Activated CD4-positive, alpha-beta T cell treated with anti-CD3 and anti-CD28 coated beads for 36 hours (primary cell): ENCODE measurements at regions not wholly inside any gene's neighbourhood (a gene's known extent, or its start where the extent isn't known, plus 50 kb on each side); places are given as distances from the start of the nearest gene placed in this dataset.

Experiments used
- ATAC-seq: fragments of 200-7000 bp; cut with Tn5 transposase; one replicate; pipeline ENCODE4 v1.10.0; 2021; ENCODE audit warnings: mild to moderate bottlenecking, moderate library complexity
- CTCF ChIA-PET: fragments of 350-600 bp; sonication (Branson Sonifier 250); formaldehyde crosslinking; loops from one replicate; lab custom pipeline; 2021; ENCODE audit warnings: antibody characterized with exemption; lab: Charles Lee
- POLR2A ChIA-PET: fragments of 350-600 bp; sonication (Branson Sonifier 250); formaldehyde crosslinking; loops from one replicate; lab custom pipeline; 2021; ENCODE audit warnings: antibody characterized with exemption, inconsistent platforms; lab: Charles Lee
- DNase-seq: peaks from one replicate; pipeline ENCODE4 v3.0.0-alpha.2; 2020
- H3K27ac Mint-ChIP-seq: one replicate; pipeline ENCODE4 v1.8.0; 2021; ENCODE audit warnings: mixed read lengths
- H3K27me3 Mint-ChIP-seq: one replicate; pipeline ENCODE4 v1.8.0; 2021; ENCODE audit warnings: mixed read lengths
- H3K36me3 Mint-ChIP-seq: one replicate; pipeline ENCODE4 v1.8.0; 2021; ENCODE audit warnings: low read depth, mixed read lengths
- H3K4me1 Mint-ChIP-seq: one replicate; pipeline ENCODE4 v1.8.0; 2021; ENCODE audit warnings: mixed read lengths
- H3K4me3 Mint-ChIP-seq: one replicate; pipeline ENCODE4 v1.8.0; 2021; ENCODE audit warnings: mild to moderate bottlenecking, moderate library complexity, mixed read lengths
- H3K9me3 Mint-ChIP-seq: one replicate; pipeline ENCODE4 v1.8.0; 2021; ENCODE audit warnings: low read depth, mixed read lengths
- intact Hi-C, 2 experiments: fragments of 100-400 bp; cut with DNase I in 1 of 2; cut with micrococcal nuclease in 1 of 2; formaldehyde crosslinking; loops; one replicate each; pipeline versions ENCODE4 v1.14.2 to v1.15.1; 2022 to 2024; cut with DNase I, micrococcal nuclease

DNA sequence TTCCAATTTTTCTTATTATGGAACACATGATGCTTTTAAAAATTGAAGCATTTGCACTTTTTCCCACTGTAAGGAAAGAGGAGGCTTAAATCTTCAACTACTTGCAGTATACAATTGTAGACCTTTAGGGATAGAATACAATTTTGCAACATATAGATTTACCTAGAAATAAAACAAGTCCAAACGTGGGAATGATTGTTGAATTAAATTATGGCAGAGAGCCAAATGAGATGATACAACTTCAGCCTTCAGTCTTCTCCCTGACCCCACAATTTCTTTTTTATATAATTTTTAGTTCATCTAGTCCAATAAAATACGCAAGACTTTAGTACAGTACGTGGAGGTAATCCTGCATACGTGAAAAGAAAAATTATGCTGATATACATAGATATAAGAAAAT, 666.5 kb downstream of the SLC16A7 start:
- ChIA-PET POLR2A (no interaction called here), CTCF (no interaction called here)
- ATAC-seq = no peak
- no peak overlapping the region for H3K4me3 Mint-ChIP-seq
- no peaks in the 10 kb centered on the region for H3K36me3 Mint-ChIP-seq
- no peaks in the 10 kb centered on the region for H3K4me1 Mint-ChIP-seq
- H3K27me3 Mint-ChIP-seq = no peaks in the 10 kb centered on the region
- DNase-seq = no peak
- H3K9me3 Mint-ChIP-seq = no peaks in the 10 kb centered on the region
- intact Hi-C loops = no loop called here
- H3K27ac Mint-ChIP-seq = no peak overlapping the region

DNA sequence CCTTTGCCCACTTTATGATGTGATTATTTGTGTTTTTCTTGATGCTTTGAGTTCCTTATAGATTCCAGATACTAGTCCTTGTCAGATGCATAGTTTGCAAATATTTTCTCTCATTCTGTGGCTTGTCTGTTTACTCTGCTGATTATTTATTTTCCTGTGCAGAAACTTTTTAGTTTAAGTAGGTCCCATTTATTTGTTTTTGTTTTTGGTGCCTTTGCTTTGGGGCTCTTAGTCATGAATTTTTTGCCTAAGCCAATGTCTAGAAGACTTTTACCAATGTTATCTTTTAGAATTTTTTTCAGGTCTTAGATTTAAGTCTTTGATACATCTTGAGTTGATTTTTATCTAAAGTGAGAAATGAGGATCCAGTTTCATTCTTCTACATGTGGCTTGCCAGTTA, 667.3 kb downstream of the SLC16A7 start:
- Mint-ChIP-seq H3K4me3 (no peak overlapping the region), H3K27ac (no peak overlapping the region), H3K36me3 (no peaks in the 10 kb centered on the region), H3K9me3 (no peaks in the 10 kb centered on the region), H3K4me1 (no peaks in the 10 kb centered on the region), H3K27me3 (no peaks in the 10 kb centered on the region)
- CTCF ChIA-PET = no interaction called here
- intact Hi-C loops = no loop called here
- POLR2A ChIA-PET = no interaction called here
- no peak for DNase-seq
- ATAC-seq = no peak

DNA sequence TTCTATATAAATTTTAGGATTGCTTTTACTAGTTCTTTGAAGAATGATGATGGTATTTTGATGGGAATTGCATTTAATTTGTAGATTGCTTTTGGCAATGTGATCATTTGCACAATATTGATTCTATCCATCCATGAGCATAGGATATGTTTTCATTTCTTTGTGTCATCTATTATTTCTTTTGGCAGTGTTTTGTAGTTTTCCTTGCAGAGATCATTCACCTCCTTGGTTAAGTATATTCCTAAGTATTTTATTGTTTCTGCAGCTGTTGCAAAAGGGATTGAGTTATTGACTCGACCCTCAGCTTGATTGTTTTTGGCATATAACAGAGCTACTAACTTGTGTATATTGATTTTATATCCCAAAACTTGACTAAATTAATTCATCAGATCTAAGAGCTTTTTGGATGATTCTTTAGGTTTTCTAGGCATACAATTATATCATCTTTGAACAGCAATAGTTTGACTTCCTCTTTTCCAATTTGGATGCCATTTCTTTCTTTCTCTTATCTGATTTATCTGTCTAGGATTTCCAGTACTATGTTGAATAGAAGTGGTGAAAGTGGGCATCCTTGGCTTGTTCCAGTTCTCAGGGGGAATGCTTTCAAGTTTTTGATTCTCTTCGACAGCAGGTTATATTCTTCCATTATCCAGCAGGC, 668.1 kb downstream of the SLC16A7 start:
- ChIA-PET POLR2A (no interaction called here), CTCF (no interaction called here)
- Mint-ChIP-seq H3K27me3 (no peaks in the 10 kb centered on the region), H3K36me3 (no peaks in the 10 kb centered on the region), H3K4me3 (no peak overlapping the region), H3K4me1 (no peaks in the 10 kb centered on the region), H3K9me3 (no peaks in the 10 kb centered on the region), H3K27ac (no peak overlapping the region)
- ATAC-seq (no peak), DNase-seq (no peak)
- intact Hi-C loops = no loop called here

DNA sequence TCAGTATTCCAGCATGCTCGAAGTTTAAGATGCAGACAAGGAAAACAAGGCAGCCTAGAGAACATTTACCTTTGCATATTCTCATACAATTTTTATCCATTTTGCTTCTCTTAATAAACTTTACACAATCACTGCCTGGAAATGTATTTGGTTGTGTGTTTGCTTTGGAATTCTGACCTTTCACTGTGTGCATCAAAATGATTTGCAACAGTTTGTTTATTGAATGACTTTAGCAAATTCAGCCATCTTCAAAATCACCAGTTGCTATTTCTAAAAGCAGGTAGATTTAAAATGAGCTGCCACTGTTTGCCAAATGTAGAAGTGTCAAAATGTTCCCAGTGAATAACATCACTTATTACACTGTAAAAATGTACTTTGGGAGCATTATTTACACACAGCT, 669.9 kb downstream of the SLC16A7 start:
- Mint-ChIP-seq H3K4me3 (no peak overlapping the region), H3K27me3 (no peaks in the 10 kb centered on the region), H3K36me3 (no peaks in the 10 kb centered on the region), H3K9me3 (no peaks in the 10 kb centered on the region), H3K27ac (no peak overlapping the region), H3K4me1 (no peaks in the 10 kb centered on the region)
- ChIA-PET POLR2A (no interaction called here), CTCF (no interaction called here)
- ATAC-seq = no peak
- intact Hi-C loops = no loop called here
- DNase-seq = no peak

DNA sequence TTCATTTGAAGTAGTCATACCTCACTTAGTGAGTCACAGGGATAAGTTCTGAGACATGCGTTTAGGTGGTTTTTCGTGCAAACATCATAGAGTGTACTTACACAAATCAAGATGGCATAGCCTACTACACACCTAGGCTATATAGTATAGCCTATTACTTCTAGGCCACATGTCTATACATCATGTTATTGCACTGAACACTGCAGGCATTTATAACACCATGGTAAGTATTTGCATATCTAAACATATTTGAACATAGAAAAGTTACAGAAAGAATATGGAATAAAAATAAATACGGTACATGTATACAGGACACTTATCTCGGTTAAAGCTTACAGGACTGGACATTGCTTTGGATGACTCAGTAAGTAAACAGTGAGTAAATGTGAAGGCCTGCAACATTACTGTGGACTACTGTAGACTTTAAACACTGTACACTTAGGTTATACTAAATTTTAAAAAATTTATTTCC, 670.6 kb downstream of the SLC16A7 start:
- H3K27me3 Mint-ChIP-seq = no peaks in the 10 kb centered on the region
- intact Hi-C loops = no loop called here
- DNase-seq (no peak), ATAC-seq (no peak)
- POLR2A ChIA-PET = no interaction called here
- no peak overlapping the region for H3K4me3 Mint-ChIP-seq
- CTCF ChIA-PET = no interaction called here
- H3K9me3 Mint-ChIP-seq = no peaks in the 10 kb centered on the region
- no peaks in the 10 kb centered on the region for H3K36me3 Mint-ChIP-seq
- no peaks in the 10 kb centered on the region for H3K4me1 Mint-ChIP-seq
- H3K27ac Mint-ChIP-seq = no peak overlapping the region

DNA sequence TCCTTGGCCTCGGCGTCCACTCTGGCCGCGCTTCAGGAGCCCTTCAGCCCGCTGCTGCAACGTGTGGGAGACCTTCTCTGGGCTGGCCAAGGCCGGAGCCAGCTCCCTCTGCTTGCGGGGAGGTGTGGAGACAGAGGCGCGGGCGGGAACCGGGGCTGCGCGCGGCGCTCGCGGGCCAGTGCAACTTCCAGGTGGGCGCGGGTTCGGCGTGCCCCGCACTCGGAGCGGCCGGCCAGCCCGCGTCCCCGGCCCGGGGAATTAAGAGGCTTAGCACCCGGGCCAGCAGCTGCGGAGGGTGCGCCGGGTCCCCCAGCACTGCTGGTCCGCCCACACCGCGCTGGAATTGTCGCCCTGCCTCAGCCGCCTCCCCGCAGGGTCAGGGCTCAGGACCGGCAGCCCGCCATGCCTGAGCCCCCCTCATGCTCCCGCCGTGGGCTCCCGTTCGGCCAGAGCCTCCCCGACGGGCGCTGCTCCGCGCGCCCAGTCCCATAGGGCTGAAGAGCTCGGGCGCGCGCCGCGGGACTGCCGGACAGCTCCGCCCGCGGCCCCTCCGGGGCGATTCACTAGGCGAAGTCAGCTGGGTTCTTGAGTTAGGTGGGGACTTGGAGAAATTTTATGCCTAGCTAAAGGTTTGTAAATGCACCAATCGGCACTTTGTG, 673.9 kb downstream of the SLC16A7 start:
- ChIA-PET POLR2A (no interaction called here), CTCF (no interaction called here)
- ATAC-seq (no peak), DNase-seq (no peak)
- no peaks in the 10 kb centered on the region for H3K36me3 Mint-ChIP-seq
- no peaks in the 10 kb centered on the region for H3K4me1 Mint-ChIP-seq
- intact Hi-C loops = no loop called here
- H3K9me3 Mint-ChIP-seq = peaks cover 2% of the 10 kb centered on the region
- H3K4me3 Mint-ChIP-seq = no peak overlapping the region
- H3K27ac Mint-ChIP-seq = no peak overlapping the region
- no peaks in the 10 kb centered on the region for H3K27me3 Mint-ChIP-seq

DNA sequence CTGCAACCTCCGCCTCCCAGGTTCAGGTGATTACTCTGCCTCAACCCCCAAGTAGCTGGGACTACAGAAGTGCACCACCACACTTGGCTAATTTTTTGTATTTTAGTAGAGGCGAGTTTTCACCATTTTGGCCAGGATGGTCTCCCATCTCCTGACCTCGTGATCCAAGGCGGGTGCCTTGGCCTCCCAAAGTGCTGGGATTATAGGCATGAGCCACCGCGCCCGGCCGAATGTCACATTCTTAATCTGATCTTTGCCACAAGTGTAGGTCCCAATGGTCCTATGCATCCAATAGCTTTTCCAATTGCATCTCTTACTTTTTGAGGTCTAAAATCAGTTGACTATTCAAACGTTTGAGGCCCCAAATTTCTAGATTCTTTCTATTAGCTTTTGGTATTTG, 676.0 kb downstream of the SLC16A7 start:
- Mint-ChIP-seq H3K4me1 (no peaks in the 10 kb centered on the region), H3K27ac (no peak overlapping the region), H3K36me3 (no peaks in the 10 kb centered on the region), H3K9me3 (peaks cover 2% of the 10 kb centered on the region), H3K27me3 (no peaks in the 10 kb centered on the region), H3K4me3 (no peak overlapping the region)
- ATAC-seq (no peak), DNase-seq (no peak)
- ChIA-PET POLR2A (no interaction called here), CTCF (no interaction called here)
- intact Hi-C loops = no loop called here

DNA sequence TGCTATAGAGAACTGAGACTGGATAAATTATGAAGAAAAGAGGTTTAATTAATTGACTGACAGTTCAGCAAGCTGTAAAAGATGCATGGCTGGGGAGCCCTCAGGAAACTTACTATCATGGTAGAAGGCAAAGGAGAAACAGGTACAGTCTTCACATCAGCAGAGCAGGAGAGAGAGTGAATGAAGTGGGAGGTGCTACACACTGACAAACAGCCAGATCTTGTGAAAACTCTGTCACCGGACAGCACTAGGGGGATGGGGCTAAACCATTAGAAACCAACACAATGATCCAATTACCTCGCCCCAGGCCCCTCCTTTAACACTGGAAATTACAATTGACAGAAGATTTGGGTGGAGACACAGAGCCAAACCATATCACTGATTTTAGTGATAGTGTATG, 682.4 kb downstream of the SLC16A7 start:
- H3K4me1 Mint-ChIP-seq = no peaks in the 10 kb centered on the region
- no peak overlapping the region for H3K27ac Mint-ChIP-seq
- H3K4me3 Mint-ChIP-seq = no peak overlapping the region
- no peaks in the 10 kb centered on the region for H3K9me3 Mint-ChIP-seq
- ChIA-PET CTCF (no interaction called here), POLR2A (no interaction called here)
- H3K36me3 Mint-ChIP-seq = no peaks in the 10 kb centered on the region
- DNase-seq (no peak), ATAC-seq (no peak)
- no peaks in the 10 kb centered on the region for H3K27me3 Mint-ChIP-seq
- intact Hi-C loops = no loop called here

DNA sequence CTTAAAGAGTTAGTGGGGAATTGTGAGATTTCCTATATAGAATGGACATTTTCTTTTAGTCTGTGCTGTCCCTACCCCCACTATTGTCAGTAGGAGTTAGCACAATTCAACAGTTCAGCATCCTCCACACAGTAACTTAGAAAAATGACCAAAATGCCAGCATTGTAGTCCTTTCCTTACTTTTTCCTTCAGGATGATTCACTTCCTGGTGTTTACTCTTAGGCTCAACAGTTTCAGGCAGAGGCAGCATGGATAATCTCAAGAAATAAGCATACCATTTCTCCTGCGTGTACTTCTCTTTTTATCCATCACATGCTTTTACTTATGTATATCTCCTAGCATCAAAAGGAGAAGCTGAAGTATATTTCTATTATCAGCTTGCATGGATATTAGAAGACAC, 683.4 kb downstream of the SLC16A7 start:
- no peaks in the 10 kb centered on the region for H3K27me3 Mint-ChIP-seq

DNA sequence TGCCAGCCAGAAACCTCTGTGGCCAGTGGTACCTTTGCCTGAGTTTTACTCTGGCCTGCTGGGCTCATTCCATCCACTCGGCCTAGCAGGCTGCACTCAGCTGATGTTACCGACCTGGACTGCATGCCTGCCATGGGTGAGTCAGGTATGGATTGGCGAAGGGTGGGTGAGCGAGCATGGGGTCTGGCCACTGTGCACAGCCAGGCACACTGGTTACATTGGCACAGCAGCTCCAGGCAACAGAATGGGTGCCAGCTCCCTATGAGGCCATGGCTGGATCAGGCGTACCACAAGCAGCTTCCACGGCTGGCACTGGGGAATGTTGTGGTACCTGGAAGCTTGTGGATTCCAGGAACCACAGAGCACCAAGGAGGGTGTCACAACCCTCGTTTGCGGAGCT, 685.7 kb downstream of the SLC16A7 start:
- no peaks in the 10 kb centered on the region for H3K9me3 Mint-ChIP-seq
- no peak for ATAC-seq

More for the DNA sequence above, 683.4 kb downstream of the SLC16A7 start:
- ChIA-PET POLR2A (no interaction called here), CTCF (no interaction called here)
- ATAC-seq (no peak), DNase-seq (no peak)
- no peaks in the 10 kb centered on the region for H3K4me1 Mint-ChIP-seq
- intact Hi-C loops = no loop called here
- H3K27ac Mint-ChIP-seq = no peak overlapping the region
- H3K4me3 Mint-ChIP-seq = no peak overlapping the region
- H3K9me3 Mint-ChIP-seq = no peaks in the 10 kb centered on the region
- H3K36me3 Mint-ChIP-seq = no peaks in the 10 kb centered on the region

DNA sequence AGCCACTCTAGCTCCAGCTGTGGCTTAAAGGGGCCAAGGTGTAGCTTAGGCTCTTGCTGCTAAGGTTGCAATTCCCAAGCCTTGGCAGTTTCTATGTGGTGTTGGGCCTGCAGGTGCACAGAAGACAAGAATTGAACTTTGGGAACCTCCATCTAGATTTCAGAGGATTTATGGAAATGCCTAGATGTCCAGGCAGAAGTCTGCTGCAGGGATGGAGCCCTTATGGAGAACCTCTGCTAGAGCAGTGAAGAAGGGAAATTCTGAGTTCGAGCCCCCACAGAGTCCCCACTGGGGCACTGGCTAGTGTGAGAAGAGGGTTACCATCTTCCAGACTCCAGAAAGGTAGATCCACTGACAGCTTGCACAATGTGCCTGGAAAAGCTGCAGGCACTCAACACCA, 694.7 kb downstream of the SLC16A7 start:
- DNase-seq = no peak
- no peak for ATAC-seq
- intact Hi-C loops = no loop called here
- Mint-ChIP-seq H3K27ac (no peak overlapping the region), H3K27me3 (no peaks in the 10 kb centered on the region), H3K36me3 (no peaks in the 10 kb centered on the region), H3K9me3 (peaks cover 21% of the 10 kb centered on the region), H3K4me3 (no peak overlapping the region), H3K4me1 (no peaks in the 10 kb centered on the region)
- ChIA-PET CTCF (no interaction called here), POLR2A (no interaction called here)

More for the DNA sequence above, 685.7 kb downstream of the SLC16A7 start:
- H3K27ac Mint-ChIP-seq = no peak overlapping the region
- H3K4me3 Mint-ChIP-seq = no peak overlapping the region
- DNase-seq = no peak
- intact Hi-C loops = no loop called here
- CTCF ChIA-PET = no interaction called here
- H3K36me3 Mint-ChIP-seq = no peaks in the 10 kb centered on the region
- POLR2A ChIA-PET = no interaction called here
- H3K27me3 Mint-ChIP-seq = no peaks in the 10 kb centered on the region
- no peaks in the 10 kb centered on the region for H3K4me1 Mint-ChIP-seq

DNA sequence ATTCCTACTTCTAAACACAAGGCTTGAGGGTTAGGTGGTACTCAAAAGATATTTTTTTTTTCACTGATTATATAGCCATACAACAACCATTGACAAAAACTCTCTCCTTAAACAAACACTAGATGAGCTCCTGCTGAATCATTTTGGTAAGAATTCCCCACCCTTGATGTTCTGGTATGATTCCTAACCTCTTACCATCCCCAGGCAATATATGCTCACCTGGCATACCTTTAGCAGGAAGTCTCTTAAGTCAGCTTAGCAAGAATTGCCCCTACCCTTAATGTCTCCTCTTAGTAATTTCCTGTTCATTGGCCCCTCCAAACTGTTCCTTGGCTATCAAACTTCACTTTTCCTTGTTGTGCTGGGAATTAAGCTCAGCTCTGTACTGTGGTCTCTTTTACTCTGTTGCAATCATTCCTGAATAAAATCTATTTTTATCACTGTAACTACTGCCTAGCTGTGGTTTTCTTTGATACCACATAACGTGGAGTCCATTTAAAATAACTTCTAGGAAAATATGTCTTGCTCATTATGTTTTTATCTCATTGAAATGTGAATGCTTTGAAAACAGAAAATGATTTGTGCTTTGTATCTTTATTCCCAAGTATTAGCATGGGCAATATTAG, 712.6 kb downstream of the SLC16A7 start:
- intact Hi-C loops = no loop called here
- no peak overlapping the region for H3K4me3 Mint-ChIP-seq
- DNase-seq = no peak
- no peak overlapping the region for H3K27ac Mint-ChIP-seq
- no peak for ATAC-seq
- H3K27me3 Mint-ChIP-seq = no peaks in the 10 kb centered on the region
- ChIA-PET CTCF (no interaction called here), POLR2A (no interaction called here)
- H3K36me3 Mint-ChIP-seq = no peaks in the 10 kb centered on the region
- H3K4me1 Mint-ChIP-seq = no peaks in the 10 kb centered on the region
- H3K9me3 Mint-ChIP-seq = no peaks in the 10 kb centered on the region
